OCI-LY7 (cell line): ENCODE measurements at regions not wholly inside any gene's neighbourhood (a gene's known extent, or its start where the extent isn't known, plus 50 kb on each side); places are given as distances from the start of the nearest gene placed in this dataset. TPM values are rescaled to one million over a fixed set of nuclear protein-coding genes. Genes with fewer than 3 reads are reported as not detected.

Experiments
- small RNA-seq: library from RNA; depleted of rRNA; stranded (forward); fragments of <200 nt; gene quantifications from one replicate; pipeline ENCODE3, GENCODE V24; 2014

Small RNAs in the stretch of these regions (small RNA-seq; reads per million reads assigned to genes)
- gene RNU6-156P, result not detected
